ENCODE measurements at regions not wholly inside any gene's neighbourhood (a gene's known extent, or its start where the extent isn't known, plus 50 kb on each side); places are given as distances from the start of the nearest gene placed in this dataset.

GRCh38 chr6:53433951-53434285, 85.2 kb upstream of the ELOVL5 start:
- POLR2A ChIA-PET (ENCODE audit: partially characterized antibody): no interaction called here
- no peak overlapping the region for H3K9ac ChIP-seq (replicated peaks in 1 of 4; ENCODE audit: extremely low read depth in 1 of 4, low read depth in 3 of 4, low read length in 3 of 4)
- WGBS, 2 experiments (ENCODE audit: extremely low coverage in 1 of 2, insufficient coverage in 1 of 2, insufficient read length in 1 of 2, insufficient replicate concordance in 2 of 2, low coverage in 1 of 2, low lambda C conversion rate in 2 of 2, missing lambda C conversion rate in 1 of 2): 92% methylated on average over 2 of the region's 2 CpGs; no CpG with 5 or more reads in 1 of the 2 experiments
- H2BK12ac ChIP-seq (ENCODE audit: low read depth, low read length): no peak overlapping the region
- H4K20me1 ChIP-seq (replicated peaks in 1 of 2; ENCODE audit: control insufficient read depth in 1 of 2, insufficient read depth in 2 of 2, low read length in 2 of 2): no peaks in the 10 kb centered on the region
- CTCF ChIA-PET (ENCODE audit: partially characterized antibody): interaction anchor here (0.8 to 2.1 kb wide), 8 partner anchors 18 to 282 kb away, joined by 3 to 9 read pairs (median 4); no protein-coding TSS in a partner anchor
- no peaks in the 10 kb centered on the region for H3K27me3 ChIP-seq (replicated peaks in 1 of 4; ENCODE audit: control insufficient read depth in 3 of 4, extremely low read depth in 1 of 4, insufficient read depth in 3 of 4, low read length in 3 of 4)
- H2BK20ac ChIP-seq (ENCODE audit: low read length): no peak overlapping the region
- no peak overlapping the region for H4K5ac ChIP-seq (ENCODE audit: insufficient read length, low read depth, low read length)
- H3K27ac ChIP-seq (ENCODE audit: low read depth, low read length): no peak overlapping the region
- H4K8ac ChIP-seq (ENCODE audit: extremely low read depth, insufficient read depth, low read length): no peak overlapping the region
- no peaks in the 10 kb centered on the region for H3K79me1 ChIP-seq (ENCODE audit: low read depth, low read length)
- H3K23ac ChIP-seq (ENCODE audit: insufficient read length): no peak overlapping the region
- H3K4me3 ChIP-seq (ENCODE audit: extremely low read depth in 1 of 4, insufficient read depth in 2 of 4, low read depth in 3 of 4, low read length in 4 of 4): no peak overlapping the region
- no peaks in the 10 kb centered on the region; a peak in 1 of 7 replicates for H3K4me1 ChIP-seq (replicated peaks in 1 of 4; ENCODE audit: control insufficient read depth in 3 of 4, insufficient read depth in 4 of 4, low read length in 3 of 4)
- H3K23me2 ChIP-seq (ENCODE audit: low read depth, low read length): no peaks in the 10 kb centered on the region
- DNase-seq (ENCODE audit: low read depth in 1 of 2, low spot score in 2 of 2): no peak
- H2BK15ac ChIP-seq (ENCODE audit: low read length): no peak overlapping the region
- no peak overlapping the region for H3K56ac ChIP-seq (replicated peaks; ENCODE audit: insufficient read length, low read depth, low read length)
- H3K4me2 ChIP-seq (ENCODE audit: insufficient read depth in 1 of 2, low read depth in 2 of 2, low read length in 2 of 2): no peak overlapping the region
- H2BK120ac ChIP-seq (replicated peaks; ENCODE audit: low read depth, low read length): no peak overlapping the region
- no peaks in the 10 kb centered on the region for H3K36me3 ChIP-seq (ENCODE audit: control insufficient read depth in 2 of 4, insufficient read depth in 4 of 4, low read length in 3 of 4)
- no peak for FAIRE-seq
- TF ChIP-seq TCF12 (IDR thresholded peaks at IDR 0.05; ENCODE audit: low read depth, low read length) (no peak), CREB1 (IDR thresholded peaks at IDR 0.05) (no peak), RNF2 (IDR thresholded peaks at IDR 0.05; ENCODE audit: borderline replicate concordance, low read depth, low read length, missing control alignments, poor library complexity, severe bottlenecking) (no peak), SIRT6 (IDR thresholded peaks at IDR 0.05; ENCODE audit: low read length) (no peak), TBP (IDR thresholded peaks at IDR 0.05; ENCODE audit: low read depth, low read length) (no peak)
- no peak overlapping the region for H2AFZ ChIP-seq (ENCODE audit: low read length)
- H3K14ac ChIP-seq (ENCODE audit: insufficient read length): no peak overlapping the region
- H4K91ac ChIP-seq (replicated peaks; ENCODE audit: insufficient read length, low read length): no peak overlapping the region
- no peaks in the 10 kb centered on the region for H3K79me2 ChIP-seq (ENCODE audit: control insufficient read depth in 1 of 2, insufficient read depth in 2 of 2, low read length in 2 of 2)
- H2BK5ac ChIP-seq (ENCODE audit: low read depth, low read length): no peak overlapping the region
- H2AK5ac ChIP-seq (ENCODE audit: low read depth, low read length): no peak overlapping the region
- H3K4ac ChIP-seq (replicated peaks; ENCODE audit: insufficient read length, low read depth, low read length): no peak overlapping the region
- H3K18ac ChIP-seq (ENCODE audit: extremely low read depth, low read length): no peak overlapping the region
- no peaks in the 10 kb centered on the region for H3K9me3 ChIP-seq (ENCODE audit: insufficient read depth in 2 of 2, low read depth in 1 of 2, low read length in 1 of 2)

Data from H1 (cell line).